ENCODE measurements at regions not wholly inside any gene's neighbourhood (a gene's known extent, or its start where the extent isn't known, plus 50 kb on each side); places are given as distances from the start of the nearest gene placed in this dataset.

- DNase-seq, result no peak
Measured at GRCh38 chr5:165508861-165509260, 2003.4 kb downstream of the MAT2B start.

GRCh38 chr5:165521816-165522610 is 2016.6 kb downstream of the MAT2B start:
- DNase-seq, result no peak

GRCh38 chr5:165525271-165525670 is 2019.9 kb downstream of the MAT2B start:
- DNase-seq, result no peak

GRCh38 chr5:165526357-165526756 is 2020.9 kb downstream of the MAT2B start:
- DNase-seq, result no peak

GRCh38 chr5:165527577-165527976 is 2022.2 kb downstream of the MAT2B start:
- DNase-seq, result no peak

GRCh38 chr5:165538065-165538464 is 2032.6 kb downstream of the MAT2B start:
- no peak for DNase-seq

- no peak for DNase-seq
Measured at GRCh38 chr5:165559645-165560044, 2054.2 kb downstream of the MAT2B start.

- DNase-seq, result no peak
Measured at GRCh38 chr5:165560648-165561047, 2055.2 kb downstream of the MAT2B start.

- DNase-seq, result no peak
Measured at GRCh38 chr5:165565911-165566310, 2060.5 kb downstream of the MAT2B start.

GRCh38 chr5:165569551-165569950 is 2064.1 kb downstream of the MAT2B start:
- DNase-seq, result no peak

- DNase-seq, result no peak
Measured at GRCh38 chr5:165573445-165573844, 2068.0 kb downstream of the MAT2B start.

GRCh38 chr5:165574100-165574499 is 2068.7 kb downstream of the MAT2B start:
- DNase-seq, result no peak

- no peak for DNase-seq
Measured at GRCh38 chr5:165576678-165577275, 2071.4 kb downstream of the MAT2B start.

GRCh38 chr5:165579911-165580310 is 2074.5 kb downstream of the MAT2B start:
- DNase-seq, result no peak

- no peak for DNase-seq
Measured at GRCh38 chr5:165594693-165595092, 2089.3 kb downstream of the MAT2B start.

GRCh38 chr5:165602529-165602928 is 2097.1 kb downstream of the MAT2B start:
- DNase-seq, result no peak

GRCh38 chr5:165607026-165607425 is 2101.6 kb downstream of the MAT2B start:
- no peak for DNase-seq

GRCh38 chr5:165609871-165610270 is 2104.5 kb downstream of the MAT2B start:
- DNase-seq, result no peak

GRCh38 chr5:165616490-165617405 is 2111.3 kb downstream of the MAT2B start:
- DNase-seq, result no peak

GRCh38 chr5:165617491-165617890 is 2112.1 kb downstream of the MAT2B start:
- no peak for DNase-seq

GRCh38 chr5:165620394-165620793 is 2115.0 kb downstream of the MAT2B start:
- no peak for DNase-seq

GRCh38 chr5:165622864-165623536 is 2117.6 kb downstream of the MAT2B start:
- no peak for DNase-seq

All from NCI-H1092 treated with DMSO at 0.1 percent for 48 hours (cell line).